ENCODE measurements at regions not wholly inside any gene's neighbourhood (a gene's known extent, or its start where the extent isn't known, plus 50 kb on each side); places are given as distances from the start of the nearest gene placed in this dataset. TPM values are rescaled to one million over a fixed set of nuclear protein-coding genes. Genes with fewer than 3 reads are reported as not detected.

DNA sequence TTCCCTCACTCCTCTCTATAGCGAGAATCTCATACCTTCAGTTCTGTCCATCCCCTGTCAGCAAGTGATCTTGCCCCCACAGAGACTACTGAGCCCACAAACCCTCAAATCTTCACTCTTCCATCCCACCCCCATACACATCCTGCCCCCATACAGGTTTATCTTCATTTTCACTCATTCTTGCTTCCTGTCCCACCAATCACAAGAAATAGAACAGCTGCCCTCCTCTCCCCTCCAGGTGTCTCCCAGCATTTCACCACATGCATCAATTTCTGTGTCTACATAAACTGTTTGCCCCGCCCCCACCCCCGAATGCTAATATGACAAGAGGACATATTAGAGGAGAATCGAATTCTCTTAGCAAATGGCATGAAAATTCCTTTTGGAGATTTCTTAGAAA lies 54.9 kb upstream of the CARMIL1 start:
- no peak for DNase-seq
- no peak overlapping the region for H3K27ac ChIP-seq (ENCODE audit: low read depth in 1 of 2, low read length in 1 of 2)
- no peak overlapping the region for H3K4me3 ChIP-seq
- peaks cover 0 to 3% (median 0%) of the 10 kb centered on the region in 5 donors for H3K4me1 ChIP-seq (ENCODE audit: control insufficient read depth in 5 of 5, insufficient read depth in 5 of 5, low read length in 5 of 5)
- TF ChIP-seq, protein P1, sequence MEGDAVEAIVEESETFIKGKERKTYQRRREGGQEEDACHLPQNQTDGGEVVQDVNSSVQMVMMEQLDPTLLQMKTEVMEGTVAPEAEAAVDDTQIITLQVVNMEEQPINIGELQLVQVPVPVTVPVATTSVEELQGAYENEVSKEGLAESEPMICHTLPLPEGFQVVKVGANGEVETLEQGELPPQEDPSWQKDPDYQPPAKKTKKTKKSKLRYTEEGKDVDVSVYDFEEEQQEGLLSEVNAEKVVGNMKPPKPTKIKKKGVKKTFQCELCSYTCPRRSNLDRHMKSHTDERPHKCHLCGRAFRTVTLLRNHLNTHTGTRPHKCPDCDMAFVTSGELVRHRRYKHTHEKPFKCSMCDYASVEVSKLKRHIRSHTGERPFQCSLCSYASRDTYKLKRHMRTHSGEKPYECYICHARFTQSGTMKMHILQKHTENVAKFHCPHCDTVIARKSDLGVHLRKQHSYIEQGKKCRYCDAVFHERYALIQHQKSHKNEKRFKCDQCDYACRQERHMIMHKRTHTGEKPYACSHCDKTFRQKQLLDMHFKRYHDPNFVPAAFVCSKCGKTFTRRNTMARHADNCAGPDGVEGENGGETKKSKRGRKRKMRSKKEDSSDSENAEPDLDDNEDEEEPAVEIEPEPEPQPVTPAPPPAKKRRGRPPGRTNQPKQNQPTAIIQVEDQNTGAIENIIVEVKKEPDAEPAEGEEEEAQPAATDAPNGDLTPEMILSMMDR (IDR thresholded peaks at IDR 0.05; ENCODE audit: control extremely low read depth, extremely low read depth): no peak
- H3K9me3 ChIP-seq (ENCODE audit: control insufficient read depth in 4 of 4, insufficient read depth in 3 of 4, low read length in 3 of 4): no peaks in the 10 kb centered on the region
- WGBS, 2 donors: 75 to 94% methylated on average over 4 of the region's 4 CpGs
- ATAC-seq (ENCODE audit: insufficient read depth, low FRiP score): no peak
- H3K36me3 ChIP-seq (ENCODE audit: control insufficient read depth in 4 of 4, insufficient read depth in 4 of 4, low read length in 4 of 4): no peaks in the 10 kb centered on the region
- no peak overlapping the region for H3K9ac ChIP-seq (ENCODE audit: insufficient read depth in 1 of 2, low read length in 2 of 2)
- H3K27me3 ChIP-seq (ENCODE audit: control insufficient read depth in 3 of 3, insufficient read depth in 3 of 3, low read length in 2 of 3): no peaks in the 10 kb centered on the region

DNA sequence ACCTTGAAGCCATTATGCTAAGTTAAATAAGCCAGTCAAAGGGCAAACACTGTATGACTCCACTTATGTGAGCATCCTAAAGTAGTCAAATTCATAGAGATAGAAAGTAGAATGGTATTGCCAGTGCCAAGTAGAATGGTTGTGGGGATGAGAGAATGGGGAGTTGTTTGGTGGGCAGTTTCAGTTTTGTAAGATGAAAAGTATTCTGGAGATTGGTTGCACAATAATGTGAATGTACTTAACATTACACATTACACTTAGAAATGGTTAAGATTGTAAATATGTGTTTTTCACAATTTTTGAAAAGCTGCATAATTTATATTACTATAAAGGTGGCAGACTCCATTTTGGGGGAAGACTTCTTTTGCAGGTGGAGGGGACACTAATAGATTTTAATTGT lies 51.3 kb upstream of the CARMIL1 start:
- Histone ChIP-seq H3K36me3 (ENCODE audit: control insufficient read depth in 4 of 4, insufficient read depth in 4 of 4, low read length in 4 of 4) (no peaks in the 10 kb centered on the region), H3K27me3 (ENCODE audit: control insufficient read depth in 3 of 3, insufficient read depth in 3 of 3, low read length in 2 of 3) (no peaks in the 10 kb centered on the region), H3K9me3 (ENCODE audit: control insufficient read depth in 4 of 4, insufficient read depth in 3 of 4, low read length in 3 of 4) (no peaks in the 10 kb centered on the region), H3K4me1 (ENCODE audit: control insufficient read depth in 5 of 5, insufficient read depth in 5 of 5, low read length in 5 of 5) (peaks cover 0 to 3% (median 0%) of the 10 kb centered on the region in 5 donors), H3K27ac (ENCODE audit: low read depth in 1 of 2, low read length in 1 of 2) (no peak overlapping the region), H3K4me3 (no peak overlapping the region), H3K9ac (ENCODE audit: insufficient read depth in 1 of 2, low read length in 2 of 2) (no peak overlapping the region)
- TF ChIP-seq, protein P1 (IDR thresholded peaks at IDR 0.05; ENCODE audit: control extremely low read depth, extremely low read depth): no peak
- ATAC-seq (ENCODE audit: insufficient read depth, low FRiP score) (no peak), DNase-seq (no peak)

Small RNA genes in the stretch of these regions (small RNA-seq; reads per million reads assigned to genes)
- not detected for gene RN7SL334P (ENCODE audit: low replicate concordance)

Measured in lung (tissue), 12 donors.